Panc1 (cell line): ENCODE measurements at regions not wholly inside any gene's neighbourhood (a gene's known extent, or its start where the extent isn't known, plus 50 kb on each side); places are given as distances from the start of the nearest gene placed in this dataset.

ENCODE experiments used
- POLR2AphosphoS5 ChIP-seq: IDR thresholded peaks from 2 replicates; pipeline ENCODE4 v1.6.1; 2012; ENCODE audit warnings: mild to moderate bottlenecking, low read depth, low read length, moderate library complexity
- TF ChIP-seq, protein P1 (sequence below): fragments of 450-650 bp; IDR thresholded peaks from 2 replicates; pipeline ENCODE4 v1.5.1; 2017; ENCODE audit warnings: mild to moderate bottlenecking
- TF ChIP-seq, protein P2 (sequence below), 2 experiments: IDR thresholded peaks; 2 replicates each; pipeline ENCODE4 v1.6.1; 2011 to 2012; ENCODE audit warnings: low read depth in 2 of 2, control low read depth in 1 of 2, low read length in 1 of 2, mild to moderate bottlenecking in 1 of 2, moderate library complexity in 1 of 2; ENCODE audit not compliant: insufficient read depth in 1 of 2

DNA sequence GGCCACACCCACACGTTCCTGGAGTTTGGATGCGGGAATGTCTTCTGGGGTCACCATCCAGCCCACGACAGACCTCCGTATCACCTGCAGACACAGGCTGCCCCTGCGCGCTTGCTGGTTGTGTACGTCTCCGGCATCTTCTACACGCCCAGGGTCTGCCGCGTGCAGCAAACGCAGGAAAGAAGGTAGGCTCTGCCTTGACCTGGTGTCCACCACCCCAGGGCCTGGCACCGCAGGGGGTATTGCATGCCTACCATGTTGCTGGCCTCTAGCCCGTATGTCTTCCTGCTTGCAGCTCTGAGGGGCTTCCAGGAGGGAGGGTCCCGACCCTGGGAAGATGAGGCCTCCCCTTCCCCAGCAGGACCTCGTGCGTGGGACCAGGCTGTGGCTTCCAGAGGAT, 298.8 kb upstream of the IRX4 start:
- TF ChIP-seq, protein P1, sequence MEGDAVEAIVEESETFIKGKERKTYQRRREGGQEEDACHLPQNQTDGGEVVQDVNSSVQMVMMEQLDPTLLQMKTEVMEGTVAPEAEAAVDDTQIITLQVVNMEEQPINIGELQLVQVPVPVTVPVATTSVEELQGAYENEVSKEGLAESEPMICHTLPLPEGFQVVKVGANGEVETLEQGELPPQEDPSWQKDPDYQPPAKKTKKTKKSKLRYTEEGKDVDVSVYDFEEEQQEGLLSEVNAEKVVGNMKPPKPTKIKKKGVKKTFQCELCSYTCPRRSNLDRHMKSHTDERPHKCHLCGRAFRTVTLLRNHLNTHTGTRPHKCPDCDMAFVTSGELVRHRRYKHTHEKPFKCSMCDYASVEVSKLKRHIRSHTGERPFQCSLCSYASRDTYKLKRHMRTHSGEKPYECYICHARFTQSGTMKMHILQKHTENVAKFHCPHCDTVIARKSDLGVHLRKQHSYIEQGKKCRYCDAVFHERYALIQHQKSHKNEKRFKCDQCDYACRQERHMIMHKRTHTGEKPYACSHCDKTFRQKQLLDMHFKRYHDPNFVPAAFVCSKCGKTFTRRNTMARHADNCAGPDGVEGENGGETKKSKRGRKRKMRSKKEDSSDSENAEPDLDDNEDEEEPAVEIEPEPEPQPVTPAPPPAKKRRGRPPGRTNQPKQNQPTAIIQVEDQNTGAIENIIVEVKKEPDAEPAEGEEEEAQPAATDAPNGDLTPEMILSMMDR: no peak
- TF ChIP-seq POLR2AphosphoS5: no peak
- TF ChIP-seq, protein P2, sequence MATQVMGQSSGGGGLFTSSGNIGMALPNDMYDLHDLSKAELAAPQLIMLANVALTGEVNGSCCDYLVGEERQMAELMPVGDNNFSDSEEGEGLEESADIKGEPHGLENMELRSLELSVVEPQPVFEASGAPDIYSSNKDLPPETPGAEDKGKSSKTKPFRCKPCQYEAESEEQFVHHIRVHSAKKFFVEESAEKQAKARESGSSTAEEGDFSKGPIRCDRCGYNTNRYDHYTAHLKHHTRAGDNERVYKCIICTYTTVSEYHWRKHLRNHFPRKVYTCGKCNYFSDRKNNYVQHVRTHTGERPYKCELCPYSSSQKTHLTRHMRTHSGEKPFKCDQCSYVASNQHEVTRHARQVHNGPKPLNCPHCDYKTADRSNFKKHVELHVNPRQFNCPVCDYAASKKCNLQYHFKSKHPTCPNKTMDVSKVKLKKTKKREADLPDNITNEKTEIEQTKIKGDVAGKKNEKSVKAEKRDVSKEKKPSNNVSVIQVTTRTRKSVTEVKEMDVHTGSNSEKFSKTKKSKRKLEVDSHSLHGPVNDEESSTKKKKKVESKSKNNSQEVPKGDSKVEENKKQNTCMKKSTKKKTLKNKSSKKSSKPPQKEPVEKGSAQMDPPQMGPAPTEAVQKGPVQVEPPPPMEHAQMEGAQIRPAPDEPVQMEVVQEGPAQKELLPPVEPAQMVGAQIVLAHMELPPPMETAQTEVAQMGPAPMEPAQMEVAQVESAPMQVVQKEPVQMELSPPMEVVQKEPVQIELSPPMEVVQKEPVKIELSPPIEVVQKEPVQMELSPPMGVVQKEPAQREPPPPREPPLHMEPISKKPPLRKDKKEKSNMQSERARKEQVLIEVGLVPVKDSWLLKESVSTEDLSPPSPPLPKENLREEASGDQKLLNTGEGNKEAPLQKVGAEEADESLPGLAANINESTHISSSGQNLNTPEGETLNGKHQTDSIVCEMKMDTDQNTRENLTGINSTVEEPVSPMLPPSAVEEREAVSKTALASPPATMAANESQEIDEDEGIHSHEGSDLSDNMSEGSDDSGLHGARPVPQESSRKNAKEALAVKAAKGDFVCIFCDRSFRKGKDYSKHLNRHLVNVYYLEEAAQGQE (IDR thresholded peaks at IDR 0.05; ENCODE audit: insufficient read depth in 1 of 2, low read depth in 2 of 2, low read length in 1 of 2): no peak
